Esophagus muscularis mucosa (tissue), 4 donors: ENCODE measurements at regions not wholly inside any gene's neighbourhood (a gene's known extent, or its start where the extent isn't known, plus 50 kb on each side); places are given as distances from the start of the nearest gene placed in this dataset.
"Not testable (repeated sequence)": the region's sequence is repeated elsewhere in the genome, so short reads cannot be mapped to it uniquely, and the experiment has no call there.

Source experiments
- EP300 ChIP-seq: sonication (generic); formaldehyde crosslinking; IDR thresholded peaks from one replicate; pipeline ENCODE4 v1.6.1; 2017; ENCODE audit warnings: antibody characterized with exemption
- POLR2A ChIP-seq: fragments of 450-650 bp; IDR thresholded peaks from one replicate; pipeline ENCODE4 v1.6.1; 2017; ENCODE audit warnings: antibody characterized with exemption, moderate library complexity, mild to moderate bottlenecking, low read depth
- POLR2AphosphoS5 ChIP-seq, 2 donors: sonication (generic); formaldehyde crosslinking; IDR thresholded peaks; one replicate each; pipeline ENCODE4 v1.6.1; 2017; ENCODE audit warnings: antibody characterized with exemption in 2 of 2
- TF ChIP-seq, protein P1 (sequence below), 3 experiments: fragments of 200-600 bp in 2 of 3; fragments of 450-650 bp in 1 of 3; sonication (generic) in 2 of 3; IDR thresholded peaks; one replicate each; pipeline ENCODE4 v1.5.1; 2017 to 2019; ENCODE audit warnings: antibody characterized with exemption in 3 of 3, mild to moderate bottlenecking in 2 of 3, moderate library complexity in 1 of 3

- TF ChIP-seq, protein P1, sequence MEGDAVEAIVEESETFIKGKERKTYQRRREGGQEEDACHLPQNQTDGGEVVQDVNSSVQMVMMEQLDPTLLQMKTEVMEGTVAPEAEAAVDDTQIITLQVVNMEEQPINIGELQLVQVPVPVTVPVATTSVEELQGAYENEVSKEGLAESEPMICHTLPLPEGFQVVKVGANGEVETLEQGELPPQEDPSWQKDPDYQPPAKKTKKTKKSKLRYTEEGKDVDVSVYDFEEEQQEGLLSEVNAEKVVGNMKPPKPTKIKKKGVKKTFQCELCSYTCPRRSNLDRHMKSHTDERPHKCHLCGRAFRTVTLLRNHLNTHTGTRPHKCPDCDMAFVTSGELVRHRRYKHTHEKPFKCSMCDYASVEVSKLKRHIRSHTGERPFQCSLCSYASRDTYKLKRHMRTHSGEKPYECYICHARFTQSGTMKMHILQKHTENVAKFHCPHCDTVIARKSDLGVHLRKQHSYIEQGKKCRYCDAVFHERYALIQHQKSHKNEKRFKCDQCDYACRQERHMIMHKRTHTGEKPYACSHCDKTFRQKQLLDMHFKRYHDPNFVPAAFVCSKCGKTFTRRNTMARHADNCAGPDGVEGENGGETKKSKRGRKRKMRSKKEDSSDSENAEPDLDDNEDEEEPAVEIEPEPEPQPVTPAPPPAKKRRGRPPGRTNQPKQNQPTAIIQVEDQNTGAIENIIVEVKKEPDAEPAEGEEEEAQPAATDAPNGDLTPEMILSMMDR (IDR thresholded peaks at IDR 0.05) = not testable (repeated sequence)
- not testable (repeated sequence) for TF ChIP-seq EP300; POLR2AphosphoS5 (IDR thresholded peaks at IDR 0.05); POLR2A
Observed at GRCh38 chr4:126770811-126771553, 861.8 kb upstream of the INTU start.
